Lower leg skin (tissue), 4 donors: ENCODE measurements at regions not wholly inside any gene's neighbourhood (a gene's known extent, or its start where the extent isn't known, plus 50 kb on each side); places are given as distances from the start of the nearest gene placed in this dataset.

ENCODE experiments used
- DNase-seq, 2 donors: peaks; one replicate each; pipeline ENCODE4 v3.0.0-alpha.2; 2019; ENCODE audit warnings: low spot score in 2 of 2
- H3K4me3 ChIP-seq: fragments of 200-600 bp; sonication (generic); 2 replicates; pipeline ENCODE4 v1.5.1; 2017; ENCODE audit warnings: mild to moderate bottlenecking, low read depth; ENCODE audit not compliant: poor library complexity, severe bottlenecking
- CTCF ChIP-seq, 3 donors: fragments of 450-650 bp; IDR thresholded peaks; one replicate each; pipeline ENCODE4 v1.5.1; 2016; ENCODE audit warnings: antibody characterized with exemption in 3 of 3, mild to moderate bottlenecking in 3 of 3, moderate library complexity in 2 of 3
- POLR2A ChIP-seq, 2 donors: fragments of 450-650 bp; IDR thresholded peaks; one replicate each; pipeline ENCODE4 v1.6.1; 2016 to 2017; ENCODE audit warnings: antibody characterized with exemption in 2 of 2, mild to moderate bottlenecking in 1 of 2, moderate library complexity in 1 of 2
- WGBS, 2 donors: methylation state at CpG; one replicate each; pipeline ENCODE4 v1.1.5; 2018; 5-methylcytosine and 5-hydroxymethylcytosine counted together
- intact Hi-C: fragments of 100-400 bp; cut with DNase I; formaldehyde crosslinking; loops from one replicate; pipeline ENCODE4 v1.15.0; 2023; ENCODE audit warnings: low total_unique reads

- TF ChIP-seq CTCF (IDR thresholded peaks at IDR 0.05), result no peak
- no peak for TF ChIP-seq POLR2A (IDR thresholded peaks at IDR 0.05)
- WGBS, 2 donors, result 90 to 91% methylated on average over 5 of the region's 5 CpGs
- H3K4me3 ChIP-seq, result no peak overlapping the region
- no peak for DNase-seq
- intact Hi-C loops, result no loop called here
Observed at GRCh38 chr5:159741829-159742322, 174.4 kb upstream of the ADRA1B start.

GRCh38 chr5:159743234-159743633 lies 173.0 kb upstream of the ADRA1B start:
- DNase-seq, result no peak
- TF ChIP-seq POLR2A (IDR thresholded peaks at IDR 0.05) (no peak), CTCF (IDR thresholded peaks at IDR 0.05) (no peak)
- intact Hi-C loops, result no loop called here
- WGBS, 2 donors, result 97 to 100% methylated on average over 1 of the region's 1 CpG
- no peak overlapping the region for H3K4me3 ChIP-seq

- WGBS, 2 donors, result 94 to 95% methylated on average over 4 of the region's 4 CpGs
- TF ChIP-seq CTCF (IDR thresholded peaks at IDR 0.05) (no peak), POLR2A (IDR thresholded peaks at IDR 0.05) (no peak)
- intact Hi-C loops, result no loop called here
- no peak for DNase-seq
- H3K4me3 ChIP-seq, result no peak overlapping the region
Observed at GRCh38 chr5:159746707-159747106, 169.6 kb upstream of the ADRA1B start.

- intact Hi-C loops, result no loop called here
- no peak for DNase-seq
- no peak for TF ChIP-seq CTCF (IDR thresholded peaks at IDR 0.05)
- no peak for TF ChIP-seq POLR2A (IDR thresholded peaks at IDR 0.05)
- H3K4me3 ChIP-seq, result no peak overlapping the region
Observed at GRCh38 chr5:159749146-159749545, 167.1 kb upstream of the ADRA1B start.

- no peak for DNase-seq
- TF ChIP-seq POLR2A (IDR thresholded peaks at IDR 0.05) (no peak), CTCF (IDR thresholded peaks at IDR 0.05) (no peak)
- no peak overlapping the region for H3K4me3 ChIP-seq
- WGBS, 2 donors, result 69 to 75% methylated on average over 5 of the region's 5 CpGs
- intact Hi-C loops, result no loop called here
Observed at GRCh38 chr5:159750226-159750625, 166.1 kb upstream of the ADRA1B start.

GRCh38 chr5:159751459-159751858 lies 164.8 kb upstream of the ADRA1B start:
- no peak for TF ChIP-seq CTCF (IDR thresholded peaks at IDR 0.05)
- TF ChIP-seq POLR2A (IDR thresholded peaks at IDR 0.05), result no peak
- WGBS, 2 donors, result 89 to 91% methylated on average over 3 of the region's 3 CpGs
- H3K4me3 ChIP-seq, result no peak overlapping the region
- intact Hi-C loops, result no loop called here
- no peak for DNase-seq
